Naive thymus-derived CD4-positive, alpha-beta T cell (primary cell): ENCODE measurements at regions not wholly inside any gene's neighbourhood (a gene's known extent, or its start where the extent isn't known, plus 50 kb on each side); places are given as distances from the start of the nearest gene placed in this dataset.

ENCODE experiments used
- ATAC-seq: fragments of 150-1000 bp; cut with Tn5 transposase; 2 replicates; pipeline ENCODE4 v1.10.0; 2021; ENCODE audit warnings: mild to moderate bottlenecking, moderate library complexity
- CTCF ChIA-PET: fragments of 350-600 bp; sonication (Branson Sonifier 250); formaldehyde crosslinking; loops from one replicate; lab custom pipeline; 2021; ENCODE audit warnings: antibody characterized with exemption; lab: Charles Lee
- POLR2A ChIA-PET: fragments of 350-600 bp; sonication (Branson Sonifier 250); formaldehyde crosslinking; loops from one replicate; lab custom pipeline; 2021; ENCODE audit warnings: antibody characterized with exemption, inconsistent platforms; lab: Charles Lee
- DNase-seq, 9 donors: peaks; one replicate each; pipeline versions ENCODE4 v3.0.0 to v3.0.0-alpha.2; 2020 to 2022; ENCODE audit warnings: mixed read lengths in 1 of 9
- H3K27ac ChIP-seq: one replicate; pipeline ENCODE4 v1.7.0; 2013; ENCODE audit warnings: mild to moderate bottlenecking, low read depth, low read length, moderate library complexity
- H3K27me3 ChIP-seq, 2 donors: one replicate each; pipeline ENCODE4 v1.7.0; 2013; ENCODE audit warnings: low read length in 2 of 2, mild to moderate bottlenecking in 2 of 2, moderate library complexity in 2 of 2; ENCODE audit not compliant: control insufficient read depth in 2 of 2, insufficient read depth in 2 of 2
- H3K36me3 ChIP-seq, 3 experiments: 1 replicate in 2 of 3; 2 replicates in 1 of 3; pipeline ENCODE4 v1.7.0; 2013; ENCODE audit warnings: low read length in 3 of 3, mild to moderate bottlenecking in 3 of 3, moderate library complexity in 1 of 3; ENCODE audit not compliant: insufficient read depth in 3 of 3, control insufficient read depth in 2 of 3
- H3K4me1 ChIP-seq, 2 donors: one replicate each; pipeline ENCODE4 v1.7.0; 2013; ENCODE audit warnings: low read length in 2 of 2, mild to moderate bottlenecking in 2 of 2, moderate library complexity in 1 of 2; ENCODE audit not compliant: control insufficient read depth in 2 of 2, insufficient read depth in 2 of 2
- H3K4me3 ChIP-seq: 2 replicates; pipeline ENCODE4 v1.7.0; 2013; ENCODE audit warnings: mild to moderate bottlenecking, low read length
- H3K9me3 ChIP-seq, 3 experiments: 1 replicate in 2 of 3; 2 replicates in 1 of 3; pipeline ENCODE4 v1.7.0; 2013; ENCODE audit warnings: low read length in 3 of 3; ENCODE audit not compliant: control insufficient read depth in 2 of 3
- H3K27ac Mint-ChIP-seq, 9 donors: one replicate each; pipeline ENCODE4 v1.8.0; 2020 to 2022; ENCODE audit warnings: mixed read lengths in 9 of 9, mild to moderate bottlenecking in 8 of 9, moderate library complexity in 5 of 9, inconsistent platforms in 2 of 9
- H3K27me3 Mint-ChIP-seq, 5 donors: one replicate each; pipeline ENCODE4 v1.8.0; 2021 to 2022; ENCODE audit warnings: mixed read lengths in 5 of 5, mild to moderate bottlenecking in 1 of 5
- H3K36me3 Mint-ChIP-seq, 5 donors: one replicate each; pipeline ENCODE4 v1.8.0; 2020 to 2022; ENCODE audit warnings: mixed read lengths in 5 of 5, mild to moderate bottlenecking in 3 of 5, inconsistent platforms in 1 of 5
- H3K4me1 Mint-ChIP-seq, 7 donors: one replicate each; pipeline ENCODE4 v1.8.0; 2020 to 2022; ENCODE audit warnings: mixed read lengths in 7 of 7, mild to moderate bottlenecking in 3 of 7, inconsistent platforms in 1 of 7
- H3K4me3 Mint-ChIP-seq, 10 donors: one replicate each; pipeline ENCODE4 v1.8.0; 2020 to 2022; ENCODE audit warnings: mild to moderate bottlenecking in 10 of 10, mixed read lengths in 10 of 10, moderate library complexity in 6 of 10, inconsistent platforms in 2 of 10
- H3K9me3 Mint-ChIP-seq, 11 donors: one replicate each; pipeline ENCODE4 v1.8.0; 2020 to 2022; ENCODE audit warnings: mixed read lengths in 11 of 11, mild to moderate bottlenecking in 4 of 11, inconsistent platforms in 1 of 11, moderate library complexity in 1 of 11
- intact Hi-C, 2 donors: fragments of 100-400 bp; cut with micrococcal nuclease; formaldehyde crosslinking; loops; one replicate each; pipeline ENCODE4 v1.15.1; 2023

GRCh38 chr22:49405590-49405989, 422.1 kb downstream of the BRD1 start:
- no peaks in the 10 kb centered on the region for H3K9me3 ChIP-seq
- no peaks in the 10 kb centered on the region for H3K4me1 ChIP-seq
- no peaks in the 10 kb centered on the region for H3K27me3 ChIP-seq
- H3K4me3 ChIP-seq = no peak overlapping the region
- peaks cover 0 to 13% (median 7%) of the 10 kb centered on the region in 11 donors for H3K9me3 Mint-ChIP-seq
- H3K27ac ChIP-seq = no peak overlapping the region
- peaks cover 0 to 5% (median 0%) of the 10 kb centered on the region in 5 donors for H3K36me3 Mint-ChIP-seq
- POLR2A ChIA-PET = no interaction called here
- no peak for ATAC-seq
- intact Hi-C loops = no loop called here
- DNase-seq = no peak
- peaks cover 0 to 23% (median 20%) of the 10 kb centered on the region in 5 donors for H3K27me3 Mint-ChIP-seq
- H3K4me3 Mint-ChIP-seq = no peak overlapping the region
- peaks cover 0 to 2% (median 0%) of the 10 kb centered on the region in 7 donors for H3K4me1 Mint-ChIP-seq
- H3K27ac Mint-ChIP-seq = no peak overlapping the region
- CTCF ChIA-PET = interaction anchor here (0.6 kb wide), 1 partner anchor 14 kb away, joined by 4 read pairs; no protein-coding TSS in a partner anchor
- no peaks in the 10 kb centered on the region for H3K36me3 ChIP-seq

DNA sequence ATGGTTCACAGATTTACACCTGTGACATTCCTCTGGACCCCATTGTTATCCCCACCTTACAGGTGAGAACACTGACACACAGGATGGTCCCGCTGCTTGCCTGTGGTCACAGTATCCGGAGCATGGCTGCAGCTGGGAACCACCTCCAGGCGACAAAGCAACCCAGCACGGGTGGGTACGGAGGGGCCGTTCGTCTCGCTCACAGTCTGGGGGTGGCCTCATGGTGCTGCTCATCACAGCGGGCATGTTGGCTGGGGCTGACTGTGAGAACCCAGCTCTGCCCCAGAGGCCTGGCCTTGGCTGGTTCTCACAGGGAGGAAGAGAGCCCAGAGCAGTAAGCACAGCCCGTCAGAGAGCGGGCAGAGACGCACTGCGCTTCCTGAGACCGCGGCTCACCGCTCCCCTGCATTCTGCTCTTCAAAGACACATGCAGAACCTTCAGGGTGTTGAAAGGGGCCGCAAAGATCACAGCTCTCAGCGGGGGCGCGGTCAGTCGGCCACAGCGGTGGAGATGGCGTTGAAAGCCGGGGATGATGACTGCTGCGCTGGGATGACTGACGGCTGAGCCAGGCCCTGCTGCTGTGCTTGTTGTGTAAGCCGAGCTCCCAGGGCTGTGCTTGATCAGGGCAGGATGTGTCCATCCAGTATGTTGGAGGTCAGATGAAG, 423.0 kb downstream of the BRD1 start:
- Histone ChIP-seq H3K4me3 (no peak overlapping the region), H3K27me3 (no peaks in the 10 kb centered on the region), H3K9me3 (no peaks in the 10 kb centered on the region), H3K36me3 (no peaks in the 10 kb centered on the region), H3K4me1 (no peaks in the 10 kb centered on the region), H3K27ac (no peak overlapping the region)
- H3K27me3 Mint-ChIP-seq = peaks cover 0 to 23% (median 18%) of the 10 kb centered on the region in 5 donors
- DNase-seq (no peak), ATAC-seq (no peak)
- CTCF ChIA-PET = interaction anchor here (0.6 kb wide), 1 partner anchor 15 kb away, joined by 4 read pairs; no protein-coding TSS in a partner anchor
- peaks cover 0 to 2% (median 0%) of the 10 kb centered on the region in 7 donors for H3K4me1 Mint-ChIP-seq
- POLR2A ChIA-PET = no interaction called here
- intact Hi-C loops = no loop called here
- H3K9me3 Mint-ChIP-seq = peaks cover 0 to 9% (median 5%) of the 10 kb centered on the region in 11 donors
- no peak overlapping the region for H3K27ac Mint-ChIP-seq
- no peak overlapping the region for H3K4me3 Mint-ChIP-seq
- peaks cover 0 to 4% (median 0%) of the 10 kb centered on the region in 5 donors for H3K36me3 Mint-ChIP-seq

DNA sequence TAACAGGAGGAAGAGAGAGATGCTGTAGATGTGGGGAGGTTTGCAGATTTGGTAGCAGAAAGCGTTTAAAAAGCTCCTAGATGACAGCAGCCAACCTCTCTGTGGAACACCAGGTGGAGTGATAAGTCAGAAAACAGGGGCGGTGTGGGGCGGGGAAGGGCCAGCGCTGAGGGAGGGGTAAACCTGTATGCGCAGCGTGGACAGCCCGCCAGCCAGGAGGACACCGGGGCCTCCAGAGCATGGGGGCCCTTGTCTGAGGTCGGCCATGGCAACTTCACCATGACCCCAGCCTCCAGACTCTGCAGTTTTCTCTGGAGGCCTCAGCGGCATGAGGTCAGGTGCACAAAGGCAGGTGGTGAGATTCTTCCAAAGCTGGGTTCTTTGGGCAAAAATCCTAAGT, 423.7 kb downstream of the BRD1 start:
- Histone ChIP-seq H3K27me3 (no peaks in the 10 kb centered on the region), H3K9me3 (no peaks in the 10 kb centered on the region), H3K27ac (no peak overlapping the region), H3K4me3 (no peak overlapping the region), H3K4me1 (no peaks in the 10 kb centered on the region), H3K36me3 (no peaks in the 10 kb centered on the region)
- no peak overlapping the region for H3K4me3 Mint-ChIP-seq
- H3K9me3 Mint-ChIP-seq = peaks cover 0 to 3% (median 0%) of the 10 kb centered on the region in 11 donors
- ATAC-seq (no peak), DNase-seq (no peak)
- H3K27ac Mint-ChIP-seq = no peak overlapping the region
- peaks cover 0 to 2% (median 0%) of the 10 kb centered on the region in 7 donors for H3K4me1 Mint-ChIP-seq
- POLR2A ChIA-PET = no interaction called here
- CTCF ChIA-PET = no interaction called here
- intact Hi-C loops = no loop called here
- no peaks in the 10 kb centered on the region for H3K36me3 Mint-ChIP-seq
- peaks cover 0 to 18% (median 13%) of the 10 kb centered on the region in 5 donors for H3K27me3 Mint-ChIP-seq

GRCh38 chr22:49403102-49403501, 424.6 kb downstream of the BRD1 start:
- Histone ChIP-seq H3K27me3 (no peaks in the 10 kb centered on the region), H3K4me1 (no peaks in the 10 kb centered on the region), H3K27ac (no peak overlapping the region), H3K4me3 (no peak overlapping the region), H3K9me3 (no peaks in the 10 kb centered on the region), H3K36me3 (no peaks in the 10 kb centered on the region)
- no peak for ATAC-seq
- ChIA-PET CTCF (no interaction called here), POLR2A (no interaction called here)
- peaks cover 0 to 2% (median 0%) of the 10 kb centered on the region in 7 donors for H3K4me1 Mint-ChIP-seq
- no peaks in the 10 kb centered on the region for H3K36me3 Mint-ChIP-seq
- DNase-seq = no peak
- peaks cover 0 to 3% (median 0%) of the 10 kb centered on the region in 11 donors for H3K9me3 Mint-ChIP-seq
- H3K27ac Mint-ChIP-seq = no peak overlapping the region
- intact Hi-C loops = no loop called here
- no peak overlapping the region for H3K4me3 Mint-ChIP-seq
- peaks cover 0 to 17% (median 13%) of the 10 kb centered on the region in 5 donors for H3K27me3 Mint-ChIP-seq

DNA sequence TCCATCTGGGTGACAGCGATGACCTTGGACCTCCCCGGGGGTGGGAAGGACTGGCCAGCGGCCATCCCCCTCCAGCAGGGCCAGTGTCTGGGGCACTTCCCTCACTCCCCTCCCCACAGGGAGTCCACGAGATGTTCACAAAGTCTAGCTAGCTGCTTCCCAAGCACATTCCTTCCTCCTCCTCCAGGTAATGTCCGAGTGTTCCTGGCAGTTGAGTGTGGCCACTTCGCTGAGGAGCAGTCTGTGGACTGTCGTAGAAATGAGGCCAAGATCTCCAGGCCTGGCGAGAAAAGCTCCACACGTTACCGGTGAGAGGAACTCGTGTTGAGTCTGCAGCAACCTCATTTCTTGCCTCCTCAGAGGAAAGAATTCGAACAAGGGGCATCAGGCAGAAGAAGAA, 425.5 kb downstream of the BRD1 start:
- Histone ChIP-seq H3K4me3 (no peak overlapping the region), H3K4me1 (no peaks in the 10 kb centered on the region), H3K27me3 (no peaks in the 10 kb centered on the region), H3K36me3 (no peaks in the 10 kb centered on the region), H3K9me3 (no peaks in the 10 kb centered on the region), H3K27ac (no peak overlapping the region)
- Mint-ChIP-seq H3K9me3 (no peaks in the 10 kb centered on the region), H3K36me3 (no peaks in the 10 kb centered on the region), H3K27me3 (peaks cover 0 to 23% (median 13%) of the 10 kb centered on the region in 5 donors), H3K4me1 (peaks cover 0 to 2% (median 0%) of the 10 kb centered on the region in 7 donors), H3K4me3 (no peak overlapping the region), H3K27ac (no peak overlapping the region)
- DNase-seq = no peak
- no peak for ATAC-seq
- intact Hi-C loops = no loop called here
- POLR2A ChIA-PET = no interaction called here
- CTCF ChIA-PET = no interaction called here

DNA sequence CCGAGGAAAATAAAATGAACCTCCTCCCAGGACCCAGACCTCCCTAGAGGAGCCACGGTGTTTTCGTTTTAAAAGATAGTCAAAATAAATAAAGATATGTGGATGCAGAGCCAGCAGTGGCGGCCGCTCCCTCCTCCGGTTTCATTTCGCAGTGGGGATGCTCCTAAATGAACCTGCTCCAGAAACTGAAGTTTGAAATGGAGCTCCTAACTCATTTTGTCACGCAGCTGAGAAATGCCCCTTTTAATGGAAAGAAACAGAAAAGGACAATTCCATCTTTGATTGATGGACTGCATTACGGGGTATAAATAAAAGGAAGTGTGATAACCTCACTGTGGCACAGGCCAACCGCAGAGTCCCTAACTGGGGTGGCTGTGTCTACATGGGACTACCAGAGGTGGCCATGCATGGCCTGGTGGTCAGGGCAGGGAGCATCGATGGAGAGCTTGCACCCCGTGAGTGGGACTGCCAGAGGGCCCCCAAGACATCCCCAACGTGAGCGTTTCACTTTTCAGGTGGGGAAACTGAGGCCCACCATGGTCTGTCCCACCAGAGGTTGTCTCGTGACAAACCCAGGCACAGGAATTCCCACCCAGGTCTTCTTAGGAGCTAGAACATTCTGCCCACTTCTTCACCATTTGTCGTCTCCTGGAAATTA, 426.6 kb downstream of the BRD1 start:
- ATAC-seq = no peak
- CTCF ChIA-PET = no interaction called here
- peaks cover 0 to 16% (median 4%) of the 10 kb centered on the region in 5 donors for H3K27me3 Mint-ChIP-seq
- H3K36me3 ChIP-seq = no peaks in the 10 kb centered on the region
- no peak overlapping the region for H3K27ac ChIP-seq
- no peaks in the 10 kb centered on the region for H3K27me3 ChIP-seq
- H3K9me3 ChIP-seq = no peaks in the 10 kb centered on the region
- H3K4me3 Mint-ChIP-seq = no peak overlapping the region
- DNase-seq = no peak
- no peak overlapping the region for H3K27ac Mint-ChIP-seq
- H3K9me3 Mint-ChIP-seq = no peaks in the 10 kb centered on the region
- no peak overlapping the region for H3K4me3 ChIP-seq
- peaks cover 0 to 2% (median 0%) of the 10 kb centered on the region in 7 donors for H3K4me1 Mint-ChIP-seq
- POLR2A ChIA-PET = no interaction called here
- no peaks in the 10 kb centered on the region for H3K4me1 ChIP-seq
- intact Hi-C loops = no loop called here
- no peaks in the 10 kb centered on the region for H3K36me3 Mint-ChIP-seq
